ENCODE measurements at regions not wholly inside any gene's neighbourhood (a gene's known extent, or its start where the extent isn't known, plus 50 kb on each side); places are given as distances from the start of the nearest gene placed in this dataset.

GRCh38 chr2:14420851-14421250, 211.7 kb upstream of the LRATD1 start:
- Histone ChIP-seq H3K27me3 (ENCODE audit: control insufficient read depth, insufficient read depth, low read length) (no peaks in the 10 kb centered on the region), H3K27ac (ENCODE audit: low read length) (no peak overlapping the region), H3K9me3 (ENCODE audit: control insufficient read depth, insufficient read depth, low read depth, low read length) (no peaks in the 10 kb centered on the region), H3K36me3 (ENCODE audit: control insufficient read depth, insufficient read depth, low read length) (no peaks in the 10 kb centered on the region), H3K4me3 (ENCODE audit: low read depth in 2 of 2, low read length in 2 of 2) (no peak overlapping the region), H3K4me1 (ENCODE audit: control insufficient read depth, insufficient read depth, low read length) (no peaks in the 10 kb centered on the region)
- in situ Hi-C loops (cut with HindIII; ENCODE audit: low pct_unique_long_range_greater_than_20kb, low sequenced_read_pairs): no loop called here
- ChIA-PET CTCF (no interaction called here), POLR2A (no interaction called here)
- ATAC-seq (no peak), DNase-seq (ENCODE audit: low read depth, low spot score) (no peak)
- BruUV-seq (replicated peaks): no TSS peak
- TF ChIP-seq POLR2AphosphoS5 (IDR thresholded peaks at IDR 0.05; ENCODE audit: low read depth, low read length): no peak
- TF ChIP-seq, protein P1, sequence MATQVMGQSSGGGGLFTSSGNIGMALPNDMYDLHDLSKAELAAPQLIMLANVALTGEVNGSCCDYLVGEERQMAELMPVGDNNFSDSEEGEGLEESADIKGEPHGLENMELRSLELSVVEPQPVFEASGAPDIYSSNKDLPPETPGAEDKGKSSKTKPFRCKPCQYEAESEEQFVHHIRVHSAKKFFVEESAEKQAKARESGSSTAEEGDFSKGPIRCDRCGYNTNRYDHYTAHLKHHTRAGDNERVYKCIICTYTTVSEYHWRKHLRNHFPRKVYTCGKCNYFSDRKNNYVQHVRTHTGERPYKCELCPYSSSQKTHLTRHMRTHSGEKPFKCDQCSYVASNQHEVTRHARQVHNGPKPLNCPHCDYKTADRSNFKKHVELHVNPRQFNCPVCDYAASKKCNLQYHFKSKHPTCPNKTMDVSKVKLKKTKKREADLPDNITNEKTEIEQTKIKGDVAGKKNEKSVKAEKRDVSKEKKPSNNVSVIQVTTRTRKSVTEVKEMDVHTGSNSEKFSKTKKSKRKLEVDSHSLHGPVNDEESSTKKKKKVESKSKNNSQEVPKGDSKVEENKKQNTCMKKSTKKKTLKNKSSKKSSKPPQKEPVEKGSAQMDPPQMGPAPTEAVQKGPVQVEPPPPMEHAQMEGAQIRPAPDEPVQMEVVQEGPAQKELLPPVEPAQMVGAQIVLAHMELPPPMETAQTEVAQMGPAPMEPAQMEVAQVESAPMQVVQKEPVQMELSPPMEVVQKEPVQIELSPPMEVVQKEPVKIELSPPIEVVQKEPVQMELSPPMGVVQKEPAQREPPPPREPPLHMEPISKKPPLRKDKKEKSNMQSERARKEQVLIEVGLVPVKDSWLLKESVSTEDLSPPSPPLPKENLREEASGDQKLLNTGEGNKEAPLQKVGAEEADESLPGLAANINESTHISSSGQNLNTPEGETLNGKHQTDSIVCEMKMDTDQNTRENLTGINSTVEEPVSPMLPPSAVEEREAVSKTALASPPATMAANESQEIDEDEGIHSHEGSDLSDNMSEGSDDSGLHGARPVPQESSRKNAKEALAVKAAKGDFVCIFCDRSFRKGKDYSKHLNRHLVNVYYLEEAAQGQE (IDR thresholded peaks at IDR 0.05; ENCODE audit: insufficient read depth in 1 of 2, low read depth in 2 of 2, low read length in 1 of 2): no peak
- no peak for TF ChIP-seq TCF7L2 (IDR thresholded peaks at IDR 0.05; ENCODE audit: low read depth, low read length)
- TF ChIP-seq, protein P2, sequence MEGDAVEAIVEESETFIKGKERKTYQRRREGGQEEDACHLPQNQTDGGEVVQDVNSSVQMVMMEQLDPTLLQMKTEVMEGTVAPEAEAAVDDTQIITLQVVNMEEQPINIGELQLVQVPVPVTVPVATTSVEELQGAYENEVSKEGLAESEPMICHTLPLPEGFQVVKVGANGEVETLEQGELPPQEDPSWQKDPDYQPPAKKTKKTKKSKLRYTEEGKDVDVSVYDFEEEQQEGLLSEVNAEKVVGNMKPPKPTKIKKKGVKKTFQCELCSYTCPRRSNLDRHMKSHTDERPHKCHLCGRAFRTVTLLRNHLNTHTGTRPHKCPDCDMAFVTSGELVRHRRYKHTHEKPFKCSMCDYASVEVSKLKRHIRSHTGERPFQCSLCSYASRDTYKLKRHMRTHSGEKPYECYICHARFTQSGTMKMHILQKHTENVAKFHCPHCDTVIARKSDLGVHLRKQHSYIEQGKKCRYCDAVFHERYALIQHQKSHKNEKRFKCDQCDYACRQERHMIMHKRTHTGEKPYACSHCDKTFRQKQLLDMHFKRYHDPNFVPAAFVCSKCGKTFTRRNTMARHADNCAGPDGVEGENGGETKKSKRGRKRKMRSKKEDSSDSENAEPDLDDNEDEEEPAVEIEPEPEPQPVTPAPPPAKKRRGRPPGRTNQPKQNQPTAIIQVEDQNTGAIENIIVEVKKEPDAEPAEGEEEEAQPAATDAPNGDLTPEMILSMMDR (IDR thresholded peaks at IDR 0.05): no peak
- no peak for TF ChIP-seq SIN3A (IDR thresholded peaks at IDR 0.05; ENCODE audit: borderline replicate concordance, insufficient read depth, low read depth, low read length)
- intact Hi-C loops (cut with micrococcal nuclease; ENCODE audit: unreplicated experiment): no loop called here

DNA sequence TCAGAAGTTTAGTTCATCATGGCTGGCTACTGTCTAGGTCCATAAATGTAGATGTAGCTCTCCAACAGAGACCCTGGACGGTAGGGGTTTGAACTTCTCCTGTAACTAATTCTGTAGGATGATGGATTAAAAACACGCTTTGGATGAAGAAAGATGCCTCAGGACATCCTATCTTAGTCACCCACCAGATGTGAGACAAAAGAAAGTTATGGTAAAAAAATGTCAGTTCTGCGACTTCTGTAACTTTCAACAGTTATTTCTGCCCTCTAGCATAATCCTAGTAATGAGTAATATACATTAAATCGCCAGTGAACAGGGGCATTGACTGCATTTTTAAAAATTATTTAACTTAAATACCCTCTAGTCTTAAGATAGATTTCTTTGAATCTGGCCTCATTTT, 210.1 kb upstream of the LRATD1 start:
- intact Hi-C loops (cut with micrococcal nuclease; ENCODE audit: unreplicated experiment) (no loop called here), in situ Hi-C loops (cut with HindIII; ENCODE audit: low pct_unique_long_range_greater_than_20kb, low sequenced_read_pairs) (no loop called here)
- Histone ChIP-seq H3K36me3 (ENCODE audit: control insufficient read depth, insufficient read depth, low read length) (no peaks in the 10 kb centered on the region), H3K4me3 (ENCODE audit: low read depth in 2 of 2, low read length in 2 of 2) (no peak overlapping the region), H3K9me3 (ENCODE audit: control insufficient read depth, insufficient read depth, low read depth, low read length) (no peaks in the 10 kb centered on the region), H3K27me3 (ENCODE audit: control insufficient read depth, insufficient read depth, low read length) (no peaks in the 10 kb centered on the region), H3K27ac (ENCODE audit: low read length) (no peak overlapping the region), H3K4me1 (ENCODE audit: control insufficient read depth, insufficient read depth, low read length) (no peaks in the 10 kb centered on the region)
- ATAC-seq (no peak), DNase-seq (ENCODE audit: low read depth, low spot score) (no peak)
- TF ChIP-seq, protein P1 (IDR thresholded peaks at IDR 0.05; ENCODE audit: insufficient read depth in 1 of 2, low read depth in 2 of 2, low read length in 1 of 2): no peak
- TF ChIP-seq TCF7L2 (IDR thresholded peaks at IDR 0.05; ENCODE audit: low read depth, low read length) (no peak), POLR2AphosphoS5 (IDR thresholded peaks at IDR 0.05; ENCODE audit: low read depth, low read length) (no peak), SIN3A (IDR thresholded peaks at IDR 0.05; ENCODE audit: borderline replicate concordance, insufficient read depth, low read depth, low read length) (no peak)
- TF ChIP-seq, protein P2 (IDR thresholded peaks at IDR 0.05): no peak
- CTCF ChIA-PET: no interaction called here
- POLR2A ChIA-PET: no interaction called here
- BruUV-seq (replicated peaks): no TSS peak

Data from Panc1 (cell line).